GM23338 (cell line): ENCODE measurements at regions not wholly inside any gene's neighbourhood (a gene's known extent, or its start where the extent isn't known, plus 50 kb on each side); places are given as distances from the start of the nearest gene placed in this dataset.

Source experiments
- CREB1 ChIP-seq: fragments of 250-450 bp; sonication (Bioruptor Pico); IDR thresholded peaks from 2 replicates; pipeline ENCODE4 v1.5.0; 2020; ENCODE audit warnings: low read depth, mild to moderate bottlenecking, moderate library complexity
- EZH2 ChIP-seq: fragments of 200-600 bp; sonication (generic); IDR thresholded peaks from one replicate; pipeline ENCODE4 v1.8.0; 2017; ENCODE audit warnings: antibody characterized with exemption, mild to moderate bottlenecking, low read depth; ENCODE audit not compliant: unreplicated experiment
- EZH2phosphoT487 ChIP-seq: fragments of 200-600 bp; sonication (generic); IDR thresholded peaks from one replicate; pipeline ENCODE4 v1.8.1; 2018; ENCODE audit warnings: antibody characterized with exemption; ENCODE audit not compliant: unreplicated experiment
- JUNB ChIP-seq: IDR thresholded peaks from one replicate; pipeline ENCODE4 v1.6.1; 2016; ENCODE audit warnings: antibody characterized with exemption; ENCODE audit not compliant: unreplicated experiment
- NANOG ChIP-seq: IDR thresholded peaks from 2 replicates; pipeline ENCODE4 v1.6.1; 2016; ENCODE audit warnings: antibody characterized with exemption, borderline replicate concordance
- POLR2AphosphoS5 ChIP-seq: IDR thresholded peaks from 2 replicates; pipeline ENCODE4 v1.6.1; 2016; ENCODE audit warnings: antibody characterized with exemption, low read depth
- STAT1 ChIP-seq: IDR thresholded peaks from one replicate; pipeline ENCODE4 v1.6.1; 2016; ENCODE audit warnings: antibody characterized with exemption; ENCODE audit not compliant: unreplicated experiment
- TF ChIP-seq, protein P1 (sequence below), 2 experiments: fragments of 200-600 bp in 1 of 2; sonication (generic) in 1 of 2; conservative IDR thresholded peaks; 2 replicates each; pipeline versions ENCODE4 v1.5.1 to v1.6.1; 2016 to 2017; ENCODE audit warnings: antibody characterized with exemption in 2 of 2, low read depth in 2 of 2, mild to moderate bottlenecking in 2 of 2, moderate library complexity in 1 of 2
- TF ChIP-seq, protein P2 (sequence below): IDR thresholded peaks from one replicate; pipeline ENCODE4 v1.6.1; 2018; ENCODE audit warnings: antibody characterized with exemption; ENCODE audit not compliant: unreplicated experiment
- TF ChIP-seq, protein P3 (sequence below): IDR thresholded peaks from 2 replicates; pipeline ENCODE4 v1.6.1; 2016; ENCODE audit warnings: antibody characterized with exemption

GRCh38 chr2:236674646-236675045, 105.0 kb downstream of the ACKR3 start:
- TF ChIP-seq, protein P1, sequence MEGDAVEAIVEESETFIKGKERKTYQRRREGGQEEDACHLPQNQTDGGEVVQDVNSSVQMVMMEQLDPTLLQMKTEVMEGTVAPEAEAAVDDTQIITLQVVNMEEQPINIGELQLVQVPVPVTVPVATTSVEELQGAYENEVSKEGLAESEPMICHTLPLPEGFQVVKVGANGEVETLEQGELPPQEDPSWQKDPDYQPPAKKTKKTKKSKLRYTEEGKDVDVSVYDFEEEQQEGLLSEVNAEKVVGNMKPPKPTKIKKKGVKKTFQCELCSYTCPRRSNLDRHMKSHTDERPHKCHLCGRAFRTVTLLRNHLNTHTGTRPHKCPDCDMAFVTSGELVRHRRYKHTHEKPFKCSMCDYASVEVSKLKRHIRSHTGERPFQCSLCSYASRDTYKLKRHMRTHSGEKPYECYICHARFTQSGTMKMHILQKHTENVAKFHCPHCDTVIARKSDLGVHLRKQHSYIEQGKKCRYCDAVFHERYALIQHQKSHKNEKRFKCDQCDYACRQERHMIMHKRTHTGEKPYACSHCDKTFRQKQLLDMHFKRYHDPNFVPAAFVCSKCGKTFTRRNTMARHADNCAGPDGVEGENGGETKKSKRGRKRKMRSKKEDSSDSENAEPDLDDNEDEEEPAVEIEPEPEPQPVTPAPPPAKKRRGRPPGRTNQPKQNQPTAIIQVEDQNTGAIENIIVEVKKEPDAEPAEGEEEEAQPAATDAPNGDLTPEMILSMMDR (conservative IDR thresholded peaks at IDR 0.05; ENCODE audit: low read depth in 2 of 2) = no peak
- TF ChIP-seq EZH2 (no peak), CREB1 (CRISPR knock-in tag) (no peak), EZH2phosphoT487 (no peak), POLR2AphosphoS5 (no peak), NANOG (no peak), STAT1 (no peak), JUNB (no peak)
- TF ChIP-seq, protein P2, sequence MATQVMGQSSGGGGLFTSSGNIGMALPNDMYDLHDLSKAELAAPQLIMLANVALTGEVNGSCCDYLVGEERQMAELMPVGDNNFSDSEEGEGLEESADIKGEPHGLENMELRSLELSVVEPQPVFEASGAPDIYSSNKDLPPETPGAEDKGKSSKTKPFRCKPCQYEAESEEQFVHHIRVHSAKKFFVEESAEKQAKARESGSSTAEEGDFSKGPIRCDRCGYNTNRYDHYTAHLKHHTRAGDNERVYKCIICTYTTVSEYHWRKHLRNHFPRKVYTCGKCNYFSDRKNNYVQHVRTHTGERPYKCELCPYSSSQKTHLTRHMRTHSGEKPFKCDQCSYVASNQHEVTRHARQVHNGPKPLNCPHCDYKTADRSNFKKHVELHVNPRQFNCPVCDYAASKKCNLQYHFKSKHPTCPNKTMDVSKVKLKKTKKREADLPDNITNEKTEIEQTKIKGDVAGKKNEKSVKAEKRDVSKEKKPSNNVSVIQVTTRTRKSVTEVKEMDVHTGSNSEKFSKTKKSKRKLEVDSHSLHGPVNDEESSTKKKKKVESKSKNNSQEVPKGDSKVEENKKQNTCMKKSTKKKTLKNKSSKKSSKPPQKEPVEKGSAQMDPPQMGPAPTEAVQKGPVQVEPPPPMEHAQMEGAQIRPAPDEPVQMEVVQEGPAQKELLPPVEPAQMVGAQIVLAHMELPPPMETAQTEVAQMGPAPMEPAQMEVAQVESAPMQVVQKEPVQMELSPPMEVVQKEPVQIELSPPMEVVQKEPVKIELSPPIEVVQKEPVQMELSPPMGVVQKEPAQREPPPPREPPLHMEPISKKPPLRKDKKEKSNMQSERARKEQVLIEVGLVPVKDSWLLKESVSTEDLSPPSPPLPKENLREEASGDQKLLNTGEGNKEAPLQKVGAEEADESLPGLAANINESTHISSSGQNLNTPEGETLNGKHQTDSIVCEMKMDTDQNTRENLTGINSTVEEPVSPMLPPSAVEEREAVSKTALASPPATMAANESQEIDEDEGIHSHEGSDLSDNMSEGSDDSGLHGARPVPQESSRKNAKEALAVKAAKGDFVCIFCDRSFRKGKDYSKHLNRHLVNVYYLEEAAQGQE = no peak
- TF ChIP-seq, protein P3, sequence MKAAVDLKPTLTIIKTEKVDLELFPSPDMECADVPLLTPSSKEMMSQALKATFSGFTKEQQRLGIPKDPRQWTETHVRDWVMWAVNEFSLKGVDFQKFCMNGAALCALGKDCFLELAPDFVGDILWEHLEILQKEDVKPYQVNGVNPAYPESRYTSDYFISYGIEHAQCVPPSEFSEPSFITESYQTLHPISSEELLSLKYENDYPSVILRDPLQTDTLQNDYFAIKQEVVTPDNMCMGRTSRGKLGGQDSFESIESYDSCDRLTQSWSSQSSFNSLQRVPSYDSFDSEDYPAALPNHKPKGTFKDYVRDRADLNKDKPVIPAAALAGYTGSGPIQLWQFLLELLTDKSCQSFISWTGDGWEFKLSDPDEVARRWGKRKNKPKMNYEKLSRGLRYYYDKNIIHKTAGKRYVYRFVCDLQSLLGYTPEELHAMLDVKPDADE = no peak
